Muscle of leg (tissue), 3 donors: ENCODE measurements at regions not wholly inside any gene's neighbourhood (a gene's known extent, or its start where the extent isn't known, plus 50 kb on each side); places are given as distances from the start of the nearest gene placed in this dataset.

Experiments
- DNase-seq: peaks from one replicate; pipeline ENCODE4 v3.0.0; 2013
- H3K27ac ChIP-seq: one replicate; pipeline ENCODE4 v1.5.1; 2013; ENCODE audit warnings: mild to moderate bottlenecking, low read length, control low read depth
- H3K27me3 ChIP-seq: one replicate; pipeline ENCODE4 v1.6.1; 2013; ENCODE audit warnings: low read length; ENCODE audit not compliant: control insufficient read depth, insufficient read depth
- H3K36me3 ChIP-seq: one replicate; pipeline ENCODE4 v1.6.1; 2013; ENCODE audit warnings: low read length; ENCODE audit not compliant: control insufficient read depth, insufficient read depth
- H3K4me1 ChIP-seq: one replicate; pipeline ENCODE4 v1.6.1; 2013; ENCODE audit warnings: low read length; ENCODE audit not compliant: control insufficient read depth, insufficient read depth
- H3K4me3 ChIP-seq: one replicate; pipeline ENCODE4 v1.5.1; 2013; ENCODE audit warnings: low read length, control low read depth
- H3K9me3 ChIP-seq: replicated peaks from 2 replicates; pipeline ENCODE4 v1.6.1; 2013; ENCODE audit warnings: low read depth, low read length; ENCODE audit not compliant: control insufficient read depth
- WGBS: methylation state at CpG from one replicate; pipeline ENCODE4 v1.1.5; 2013; ENCODE audit warnings: missing lambda C conversion rate; ENCODE audit not compliant: insufficient coverage; 5-methylcytosine and 5-hydroxymethylcytosine counted together

DNA sequence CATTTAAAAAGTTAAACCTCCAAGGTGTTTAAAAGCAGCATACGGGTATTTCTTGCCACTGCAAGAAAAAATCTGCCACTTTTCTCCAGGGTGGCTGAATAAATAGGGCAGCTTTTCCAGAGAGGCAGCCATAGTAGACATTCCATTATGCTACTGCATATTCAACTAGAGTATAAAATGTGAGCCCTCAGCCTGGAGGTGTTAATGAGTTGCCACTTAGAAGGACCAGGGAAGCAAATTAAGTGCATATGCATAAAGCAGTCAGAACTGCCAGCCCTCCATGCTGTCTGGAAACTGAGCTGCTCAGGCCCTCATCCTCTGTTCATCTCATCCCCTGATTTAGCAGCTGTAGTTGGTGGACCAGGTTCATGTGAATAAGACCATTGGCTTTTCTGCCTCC, 99.4 kb downstream of the DIRAS3 start:
- Histone ChIP-seq H3K36me3 (no peaks in the 10 kb centered on the region), H3K9me3 (no peaks in the 10 kb centered on the region), H3K27ac (no peak overlapping the region), H3K4me3 (no peak overlapping the region), H3K4me1 (peaks cover 8% of the 10 kb centered on the region), H3K27me3 (no peaks in the 10 kb centered on the region)
- no peak for DNase-seq
- WGBS = no CpG with 5 or more reads among the region's 1 CpG

GRCh38 chr1:67948151-67949080, 102.0 kb downstream of the DIRAS3 start:
- peak; percentile 63 for DNase-seq
- Histone ChIP-seq H3K4me1 (peaks cover 14% of the 10 kb centered on the region), H3K36me3 (no peaks in the 10 kb centered on the region), H3K27ac (no peak overlapping the region), H3K27me3 (no peaks in the 10 kb centered on the region), H3K9me3 (no peaks in the 10 kb centered on the region), H3K4me3 (no peak overlapping the region)
- WGBS = 50% methylated on average over 1 of the region's 4 CpGs

DNA sequence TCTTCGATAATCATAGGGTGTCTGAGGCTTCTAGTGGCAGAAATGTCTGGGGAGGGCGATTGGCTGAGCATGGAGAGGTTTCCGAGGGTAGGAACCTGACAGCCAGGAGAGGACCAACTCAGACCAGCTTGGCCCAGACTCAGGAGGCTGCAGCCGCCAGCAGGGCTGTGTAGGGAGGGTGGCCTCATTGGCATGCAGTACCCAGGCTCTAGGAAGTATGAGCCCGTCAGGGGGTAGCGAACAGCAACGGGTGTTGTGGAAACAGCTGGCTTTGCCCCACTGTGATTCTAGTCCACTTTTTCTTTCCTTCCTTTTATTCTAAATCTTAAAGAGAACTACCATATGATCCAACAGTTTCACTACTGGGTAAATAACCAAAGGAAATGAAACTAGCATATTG, 103.3 kb downstream of the DIRAS3 start:
- no peak overlapping the region for H3K4me3 ChIP-seq
- no peaks in the 10 kb centered on the region for H3K9me3 ChIP-seq
- WGBS = 62% methylated on average over 4 of the region's 7 CpGs
- H3K4me1 ChIP-seq = peaks cover 14% of the 10 kb centered on the region
- H3K27me3 ChIP-seq = no peaks in the 10 kb centered on the region
- H3K36me3 ChIP-seq = no peaks in the 10 kb centered on the region
- no peak overlapping the region for H3K27ac ChIP-seq
- peak; percentile 16 for DNase-seq

DNA sequence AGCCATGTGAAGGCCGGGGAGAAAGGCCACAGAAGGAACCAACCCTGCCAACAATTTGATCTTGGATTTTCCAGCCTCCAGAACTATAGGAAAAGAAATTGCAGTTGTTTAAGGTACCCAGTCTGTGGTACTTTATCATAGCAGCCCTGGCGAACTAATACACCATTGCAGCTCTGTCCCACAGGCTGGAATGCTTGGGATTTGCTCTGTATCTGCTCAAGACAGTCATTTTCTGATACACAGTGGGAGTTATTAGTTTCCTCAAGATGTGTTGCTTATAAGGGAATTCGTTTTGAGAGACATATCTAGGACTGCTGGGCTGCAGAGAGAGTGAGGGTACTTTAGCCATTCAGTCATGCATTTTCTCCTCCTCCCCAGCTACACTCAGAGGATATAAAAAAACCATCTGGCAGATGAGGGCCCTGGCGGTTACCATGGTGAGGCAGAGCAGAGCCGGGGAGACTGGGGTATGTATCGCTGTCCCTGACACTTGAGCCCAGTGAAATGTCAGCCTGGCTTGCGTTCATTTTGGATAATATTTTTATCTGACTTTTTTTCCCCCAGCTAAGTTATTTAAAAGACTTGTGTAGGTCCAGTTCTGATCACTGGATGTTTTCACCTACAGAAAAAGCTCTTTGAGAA, 104.6 kb downstream of the DIRAS3 start:
- no peak overlapping the region for H3K4me3 ChIP-seq
- DNase-seq = peak; percentile 76
- H3K36me3 ChIP-seq = no peaks in the 10 kb centered on the region
- WGBS = 100% methylated on average over 1 of the region's 7 CpGs
- no peaks in the 10 kb centered on the region for H3K27me3 ChIP-seq
- H3K27ac ChIP-seq = no peak overlapping the region
- H3K9me3 ChIP-seq = no peaks in the 10 kb centered on the region
- peaks cover 14% of the 10 kb centered on the region for H3K4me1 ChIP-seq

DNA sequence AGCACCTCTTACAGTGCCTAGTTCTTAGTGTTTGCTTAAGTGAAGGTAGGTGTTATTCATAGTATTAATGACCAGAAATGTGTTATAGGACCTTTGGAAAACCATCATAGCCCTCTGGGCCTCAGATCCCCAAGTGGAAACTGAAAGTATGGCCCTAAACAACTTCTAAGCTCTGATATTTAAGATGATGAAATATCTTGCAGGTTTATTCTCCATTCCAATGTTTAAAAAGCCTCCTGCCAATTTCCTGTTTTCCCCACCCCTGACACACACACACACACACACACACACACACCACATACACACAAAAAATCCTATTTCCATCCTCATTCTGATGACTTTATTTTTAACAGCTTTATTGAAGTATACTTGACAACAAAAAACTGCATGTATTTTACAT, 108.2 kb downstream of the DIRAS3 start:
- H3K9me3 ChIP-seq = no peaks in the 10 kb centered on the region
- H3K36me3 ChIP-seq = no peaks in the 10 kb centered on the region
- H3K4me1 ChIP-seq = peaks cover 40% of the 10 kb centered on the region
- no peak overlapping the region for H3K4me3 ChIP-seq
- no peak overlapping the region for H3K27ac ChIP-seq
- no peak for DNase-seq
- H3K27me3 ChIP-seq = no peaks in the 10 kb centered on the region

DNA sequence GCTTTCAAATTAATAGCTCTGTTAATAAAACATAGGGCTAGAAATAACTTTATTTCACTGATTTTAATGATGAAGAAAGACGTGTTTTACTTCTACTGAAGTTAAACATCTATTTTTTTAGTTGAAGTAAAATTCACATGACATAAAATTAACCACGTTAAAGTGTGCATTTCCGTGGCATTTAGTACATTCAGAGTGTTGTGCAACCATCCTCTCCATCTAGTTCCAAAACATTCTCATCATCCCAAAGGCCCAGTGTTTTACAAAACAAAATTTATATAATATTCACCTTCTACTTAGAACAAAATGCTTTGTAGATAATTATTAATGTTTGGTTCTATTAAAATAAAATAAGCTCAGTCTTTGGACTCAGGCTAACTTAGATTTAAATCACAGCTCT, 108.5 kb upstream of the GNG12 start:
- WGBS = no CpG with 5 or more reads among the region's 3 CpGs
- H3K9me3 ChIP-seq = no peaks in the 10 kb centered on the region
- no peak for DNase-seq
- no peaks in the 10 kb centered on the region for H3K36me3 ChIP-seq
- no peaks in the 10 kb centered on the region for H3K27me3 ChIP-seq
- H3K27ac ChIP-seq = no peak overlapping the region
- no peak overlapping the region for H3K4me3 ChIP-seq
- peaks cover 39% of the 10 kb centered on the region for H3K4me1 ChIP-seq

GRCh38 chr1:67941155-67941554, 107.9 kb upstream of the GNG12 start:
- no peaks in the 10 kb centered on the region for H3K27me3 ChIP-seq
- no peak overlapping the region for H3K27ac ChIP-seq
- H3K9me3 ChIP-seq = no peaks in the 10 kb centered on the region
- 69% methylated on average over 2 of the region's 4 CpGs for WGBS
- no peak overlapping the region for H3K4me3 ChIP-seq
- peaks cover 35% of the 10 kb centered on the region for H3K4me1 ChIP-seq
- H3K36me3 ChIP-seq = no peaks in the 10 kb centered on the region
- no peak for DNase-seq

- peak; percentile 40 for DNase-seq
- Histone ChIP-seq H3K27ac (no peak overlapping the region), H3K4me3 (no peak overlapping the region), H3K4me1 (peaks cover 28% of the 10 kb centered on the region), H3K27me3 (no peaks in the 10 kb centered on the region), H3K9me3 (no peaks in the 10 kb centered on the region), H3K36me3 (no peaks in the 10 kb centered on the region)
- WGBS = 30% methylated on average over 2 of the region's 2 CpGs
Measured at GRCh38 chr1:67939942-67940341, 106.7 kb upstream of the GNG12 start.

DNA sequence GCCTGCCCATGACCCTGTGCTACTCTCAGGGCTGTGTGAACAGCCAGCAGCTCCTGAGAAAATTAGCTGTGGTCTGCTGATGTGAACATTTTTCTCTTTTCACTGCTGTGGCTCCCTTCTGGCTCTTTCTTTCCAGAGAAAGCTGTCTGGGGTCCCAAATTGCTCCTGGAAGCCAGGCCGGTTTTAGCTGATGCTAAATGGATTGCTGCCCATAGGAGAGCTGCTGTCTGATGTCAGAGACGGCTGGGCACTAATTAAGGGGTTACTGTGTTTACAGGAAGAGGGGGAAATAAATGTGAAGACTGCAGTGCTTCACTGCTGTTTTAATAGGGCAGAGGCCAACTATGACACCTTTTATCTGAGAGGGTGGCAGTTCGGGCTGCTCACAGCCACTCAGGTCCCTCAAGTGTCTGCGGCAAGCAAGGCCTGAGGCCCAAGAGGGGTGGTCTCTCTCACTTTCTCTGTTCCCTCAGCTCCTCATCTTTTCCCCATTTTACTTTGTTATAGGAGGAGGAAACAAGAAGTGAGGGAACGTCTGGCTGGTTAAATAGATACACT, 106.0 kb upstream of the GNG12 start:
- peaks cover 28% of the 10 kb centered on the region for H3K4me1 ChIP-seq
- peak; percentile 55 for DNase-seq
- peak overlapping the region; percentile 15 for H3K27ac ChIP-seq
- 48% methylated on average over 3 of the region's 5 CpGs for WGBS
- H3K9me3 ChIP-seq = no peaks in the 10 kb centered on the region
- no peak overlapping the region for H3K4me3 ChIP-seq
- no peaks in the 10 kb centered on the region for H3K36me3 ChIP-seq
- H3K27me3 ChIP-seq = no peaks in the 10 kb centered on the region

DNA sequence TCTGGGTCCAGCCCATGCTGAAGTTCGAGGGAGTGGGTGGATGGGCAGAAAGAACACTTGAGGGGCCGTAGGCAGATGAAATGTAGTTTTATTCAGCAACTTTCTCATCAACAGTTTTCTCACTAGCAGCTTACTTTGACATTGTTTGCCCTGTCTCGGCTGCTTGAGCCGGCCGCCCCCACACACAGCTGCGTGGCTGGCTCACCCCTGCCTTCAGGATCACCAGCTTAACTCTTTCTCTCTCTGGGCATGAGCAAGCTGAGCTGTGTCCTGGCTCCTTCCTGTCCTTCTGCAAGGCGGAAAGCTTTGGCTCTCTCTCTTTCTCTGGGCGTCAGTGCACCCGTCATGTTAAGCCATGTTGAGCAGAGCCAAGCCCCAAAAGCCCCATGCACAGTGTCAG, 104.4 kb upstream of the GNG12 start:
- H3K27ac ChIP-seq = no peak overlapping the region
- no peaks in the 10 kb centered on the region for H3K27me3 ChIP-seq
- no peaks in the 10 kb centered on the region for H3K36me3 ChIP-seq
- peak; percentile 28 for DNase-seq
- 23% methylated on average over 5 of the region's 9 CpGs for WGBS
- no peaks in the 10 kb centered on the region for H3K9me3 ChIP-seq
- H3K4me3 ChIP-seq = no peak overlapping the region
- peaks cover 28% of the 10 kb centered on the region for H3K4me1 ChIP-seq
